Cardiac muscle cell (in vitro differentiated cells and primary cell): ENCODE measurements at regions not wholly inside any gene's neighbourhood (a gene's known extent, or its start where the extent isn't known, plus 50 kb on each side); places are given as distances from the start of the nearest gene placed in this dataset.

Experiments
- DNase-seq, 2 donors: peaks; one replicate each; pipeline versions ENCODE4 v3.0.0 to v3.0.0-alpha.2; 2010 to 2017; ENCODE audit warnings: low read depth in 1 of 2, low spot score in 1 of 2
- H3K27ac ChIP-seq: fragments of 200-600 bp; sonication (generic); 2 replicates; pipeline ENCODE4 v1.5.1; 2016
- H3K27me3 ChIP-seq: fragments of 200-600 bp; sonication (generic); 2 replicates; pipeline ENCODE4 v1.6.0; 2016; ENCODE audit warnings: control low read depth
- H3K36me3 ChIP-seq: fragments of 200-600 bp; sonication (generic); 2 replicates; pipeline ENCODE4 v1.5.1; 2016; ENCODE audit warnings: control low read depth
- H3K4me1 ChIP-seq: fragments of 200-600 bp; sonication (generic); 2 replicates; pipeline ENCODE4 v1.8.1; 2017; ENCODE audit warnings: low read depth, mild to moderate bottlenecking, mixed run types
- H3K4me3 ChIP-seq: fragments of 200-600 bp; sonication (generic); 2 replicates; pipeline ENCODE4 v1.5.1; 2016; ENCODE audit warnings: mild to moderate bottlenecking
- H3K9me3 ChIP-seq: fragments of 200-600 bp; sonication (generic); 2 replicates; pipeline ENCODE4 v1.5.1; 2017; ENCODE audit warnings: low read depth, mild to moderate bottlenecking, control low read depth
- TF ChIP-seq, protein P1 (sequence below): IDR thresholded peaks from 2 replicates; pipeline ENCODE4 v1.5.1; 2012; ENCODE audit warnings: low read depth, mild to moderate bottlenecking, low read length

DNA sequence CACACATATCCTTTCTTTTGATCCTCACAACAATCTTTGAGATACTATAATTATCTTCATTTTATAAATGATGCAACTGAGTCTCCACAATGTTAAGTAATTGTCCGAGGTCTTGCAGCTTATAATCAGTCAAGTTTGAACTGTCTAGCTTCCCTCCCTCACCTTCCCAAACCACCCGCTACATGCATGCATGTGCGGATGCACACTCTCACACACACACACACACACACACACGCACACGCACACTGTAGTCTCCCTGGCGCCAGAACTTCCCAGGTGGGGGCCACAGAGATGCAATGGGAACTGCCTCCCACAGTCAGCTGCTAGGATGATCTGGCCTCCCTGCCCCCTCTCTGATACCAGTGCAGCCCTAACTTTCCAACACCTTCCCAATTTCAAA lies 501.3 kb downstream of the BUD13 start:
- H3K4me1 ChIP-seq = no peaks in the 10 kb centered on the region
- H3K9me3 ChIP-seq = no peaks in the 10 kb centered on the region
- DNase-seq = no peak
- H3K27ac ChIP-seq = no peak overlapping the region
- H3K4me3 ChIP-seq = no peak overlapping the region
- H3K27me3 ChIP-seq = no peaks in the 10 kb centered on the region
- TF ChIP-seq, protein P1, sequence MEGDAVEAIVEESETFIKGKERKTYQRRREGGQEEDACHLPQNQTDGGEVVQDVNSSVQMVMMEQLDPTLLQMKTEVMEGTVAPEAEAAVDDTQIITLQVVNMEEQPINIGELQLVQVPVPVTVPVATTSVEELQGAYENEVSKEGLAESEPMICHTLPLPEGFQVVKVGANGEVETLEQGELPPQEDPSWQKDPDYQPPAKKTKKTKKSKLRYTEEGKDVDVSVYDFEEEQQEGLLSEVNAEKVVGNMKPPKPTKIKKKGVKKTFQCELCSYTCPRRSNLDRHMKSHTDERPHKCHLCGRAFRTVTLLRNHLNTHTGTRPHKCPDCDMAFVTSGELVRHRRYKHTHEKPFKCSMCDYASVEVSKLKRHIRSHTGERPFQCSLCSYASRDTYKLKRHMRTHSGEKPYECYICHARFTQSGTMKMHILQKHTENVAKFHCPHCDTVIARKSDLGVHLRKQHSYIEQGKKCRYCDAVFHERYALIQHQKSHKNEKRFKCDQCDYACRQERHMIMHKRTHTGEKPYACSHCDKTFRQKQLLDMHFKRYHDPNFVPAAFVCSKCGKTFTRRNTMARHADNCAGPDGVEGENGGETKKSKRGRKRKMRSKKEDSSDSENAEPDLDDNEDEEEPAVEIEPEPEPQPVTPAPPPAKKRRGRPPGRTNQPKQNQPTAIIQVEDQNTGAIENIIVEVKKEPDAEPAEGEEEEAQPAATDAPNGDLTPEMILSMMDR = no peak
- H3K36me3 ChIP-seq = no peaks in the 10 kb centered on the region

- Histone ChIP-seq H3K9me3 (no peaks in the 10 kb centered on the region), H3K4me3 (no peak overlapping the region), H3K27me3 (no peaks in the 10 kb centered on the region), H3K36me3 (no peaks in the 10 kb centered on the region), H3K4me1 (no peaks in the 10 kb centered on the region), H3K27ac (no peak overlapping the region)
- TF ChIP-seq, protein P1 = no peak
- no peak for DNase-seq
These were observed 505.6 kb downstream of the BUD13 start for GRCh38 chr11:116267146-116267545.

- H3K27me3 ChIP-seq = no peaks in the 10 kb centered on the region
- DNase-seq = no peak
- H3K4me3 ChIP-seq = no peak overlapping the region
- no peak overlapping the region for H3K27ac ChIP-seq
- H3K36me3 ChIP-seq = no peaks in the 10 kb centered on the region
- H3K9me3 ChIP-seq = no peaks in the 10 kb centered on the region
- H3K4me1 ChIP-seq = no peaks in the 10 kb centered on the region
- TF ChIP-seq, protein P1 = no peak
These were observed 509.0 kb downstream of the BUD13 start for GRCh38 chr11:116263770-116264169.

DNA sequence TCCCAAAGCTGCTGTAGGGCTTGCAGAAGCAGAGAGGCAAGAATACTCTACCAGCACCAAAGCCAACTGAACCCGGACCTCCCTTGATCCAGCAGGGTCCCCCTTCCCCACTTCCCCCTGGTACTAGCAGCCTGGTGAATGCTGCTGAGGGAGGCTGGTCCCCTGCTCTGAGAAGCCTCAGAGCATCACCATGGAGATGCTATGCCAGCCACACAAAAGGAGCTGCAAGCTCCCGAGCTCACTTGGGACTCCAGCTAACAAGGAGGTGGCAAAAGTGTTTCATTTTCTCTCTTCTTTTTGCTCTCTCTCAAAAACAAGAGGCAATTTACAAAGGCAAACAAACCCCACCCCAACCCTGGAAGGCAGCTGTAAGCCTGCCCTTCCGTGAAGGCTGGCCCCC lies 509.8 kb downstream of the BUD13 start:
- Histone ChIP-seq H3K4me1 (no peaks in the 10 kb centered on the region), H3K36me3 (no peaks in the 10 kb centered on the region), H3K4me3 (no peak overlapping the region), H3K27ac (no peak overlapping the region), H3K9me3 (no peaks in the 10 kb centered on the region), H3K27me3 (no peaks in the 10 kb centered on the region)
- TF ChIP-seq, protein P1 = no peak
- DNase-seq = no peak

DNA sequence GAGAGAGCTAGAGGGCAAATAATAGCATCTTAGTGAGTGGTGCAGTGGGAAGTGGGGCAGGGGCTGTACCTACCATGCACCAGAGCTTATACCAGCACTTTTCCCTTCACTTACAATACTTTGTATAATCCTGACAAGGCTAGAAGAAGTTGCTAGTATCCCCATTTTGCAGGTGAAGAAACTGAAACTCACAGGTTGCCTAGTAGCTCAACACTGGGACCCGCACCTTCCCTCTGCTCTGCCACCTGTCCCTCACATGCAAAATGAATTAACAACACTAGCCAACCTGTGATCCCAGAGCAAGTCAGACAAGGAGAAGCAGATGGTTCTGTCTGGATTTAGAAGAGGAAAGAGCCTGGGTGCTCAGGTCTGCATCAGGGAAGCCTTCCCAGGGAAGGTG lies 510.4 kb downstream of the BUD13 start:
- TF ChIP-seq, protein P1 = no peak
- H3K4me1 ChIP-seq = no peaks in the 10 kb centered on the region
- no peak overlapping the region for H3K4me3 ChIP-seq
- DNase-seq = no peak
- no peak overlapping the region for H3K27ac ChIP-seq
- no peaks in the 10 kb centered on the region for H3K9me3 ChIP-seq
- H3K27me3 ChIP-seq = no peaks in the 10 kb centered on the region
- H3K36me3 ChIP-seq = no peaks in the 10 kb centered on the region

DNA sequence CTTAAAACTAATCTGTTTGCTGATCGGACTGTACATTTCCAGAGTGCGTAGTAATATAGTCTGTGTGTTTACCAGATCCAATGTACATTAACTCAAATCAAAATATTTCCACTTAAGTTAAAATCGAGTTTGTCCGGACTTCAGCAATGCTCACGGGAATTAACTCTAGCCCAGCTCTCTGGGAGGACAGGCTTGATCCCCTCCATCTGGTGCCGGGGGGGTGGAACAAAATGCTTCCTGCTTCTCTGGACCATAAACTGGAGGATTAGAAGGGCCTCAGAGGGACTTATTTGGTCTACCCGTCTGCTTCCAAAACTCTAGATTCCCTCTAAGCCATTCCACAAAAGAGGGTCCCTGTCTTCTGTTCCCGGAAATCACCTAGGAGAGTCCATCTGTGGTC lies 511.2 kb downstream of the BUD13 start:
- Histone ChIP-seq H3K27ac (no peak overlapping the region), H3K9me3 (no peaks in the 10 kb centered on the region), H3K4me1 (no peaks in the 10 kb centered on the region), H3K36me3 (no peaks in the 10 kb centered on the region), H3K27me3 (no peaks in the 10 kb centered on the region), H3K4me3 (no peak overlapping the region)
- TF ChIP-seq, protein P1 = no peak
- no peak for DNase-seq
